K562 (cell line): ENCODE measurements at regions not wholly inside any gene's neighbourhood (a gene's known extent, or its start where the extent isn't known, plus 50 kb on each side); places are given as distances from the start of the nearest gene placed in this dataset.

Experiments used
- ATAC-seq: fragments of 200-7000 bp; cut with Tn5 transposase; 3 replicates; pipeline ENCODE4 v1.9.1; 2020; ENCODE audit warnings: moderate library complexity
- BruUV-seq: library from RNA; stranded (reverse); fragments of 400-500 nt; replicated peaks from 2 replicates; lab custom pipeline; 2021; lab: Mats Ljungman, UMichigan
- CTCF ChIA-PET: fragments of 300-600 bp; formaldehyde crosslinking; extraction: SDS; loops from one replicate; lab custom pipeline; 2021; ENCODE audit warnings: low intra/inter-chr PET ratio; lab: Yijun Ruan, JAX
- POLR2A ChIA-PET: fragments of 300-600, 350-650 bp; sonication (Branson Sonifier 250); formaldehyde crosslinking; extraction: SDS; loops from one replicate; lab custom pipeline; 2021; ENCODE audit warnings: antibody characterized with exemption, inconsistent platforms; lab: Yijun Ruan, JAX
- DNase-seq, 4 experiments: peaks; one replicate each; pipeline versions ENCODE4 v3.0.0 to v3.0.0-alpha.2; 2011 to 2018; ENCODE audit warnings: low spot score in 3 of 4, mixed read lengths in 3 of 4; ENCODE audit errors: extremely low read depth in 1 of 4
- FAIRE-seq: peaks from 2 replicates; lab custom pipeline; 2011; peaks lifted over from hg19 to GRCh38; lab: Jason Lieb, UNC
- H2AFZ ChIP-seq: 2 replicates; pipeline ENCODE4 v1.6.0; 2011; ENCODE audit warnings: low read depth, low read length, control low read depth, inconsistent platforms
- H3K27ac ChIP-seq: fragments of 200-600 bp; 3 replicates; pipeline ENCODE4 v1.8.0; 2011; ENCODE audit warnings: low read depth, mild to moderate bottlenecking, control low read depth, inconsistent platforms, low read length, moderate library complexity, mixed read lengths; ENCODE audit errors: extremely low read depth
- H3K27me3 ChIP-seq, 2 experiments: fragments of 300-600 bp in 1 of 2; 2 replicates in 1 of 2; 3 replicates in 1 of 2; pipeline versions ENCODE4 v1.6.0 to v1.8.0; 2011; ENCODE audit warnings: inconsistent platforms in 2 of 2, low read length in 2 of 2, mild to moderate bottlenecking in 1 of 2, mixed read lengths in 1 of 2, moderate library complexity in 1 of 2; ENCODE audit not compliant: control insufficient read depth in 2 of 2, insufficient read depth in 2 of 2
- H3K36me3 ChIP-seq: fragments of 300-600 bp; 3 replicates; pipeline ENCODE4 v1.8.0; 2011; ENCODE audit warnings: mild to moderate bottlenecking, low read length, inconsistent platforms; ENCODE audit not compliant: control insufficient read depth, insufficient read depth
- H3K4me1 ChIP-seq, 2 experiments: fragments of 200-600 bp in 1 of 2; replicated peaks in 1 of 2; 2 replicates in 1 of 2; 3 replicates in 1 of 2; pipeline versions ENCODE4 v1.5.1 to v1.8.0; 2011; ENCODE audit warnings: inconsistent platforms in 2 of 2, low read length in 2 of 2, mild to moderate bottlenecking in 1 of 2, mixed read lengths in 1 of 2, moderate library complexity in 1 of 2; ENCODE audit not compliant: control insufficient read depth in 2 of 2, insufficient read depth in 2 of 2
- H3K4me2 ChIP-seq: 2 replicates; pipeline ENCODE4 v1.6.1; 2011; ENCODE audit warnings: low read length, control low read depth, inconsistent platforms, mixed read lengths; ENCODE audit not compliant: insufficient read depth
- H3K4me3 ChIP-seq: fragments of 200-600 bp; sonication (generic), shearing (Covaris generic); 2 replicates; pipeline ENCODE4 v1.5.1; 2016; ENCODE audit warnings: control low read depth, inconsistent platforms
- H3K79me2 ChIP-seq: fragments of 200-600 bp; 3 replicates; pipeline ENCODE4 v1.8.0; 2011; ENCODE audit warnings: low read length, inconsistent platforms; ENCODE audit not compliant: control insufficient read depth, insufficient read depth
- H3K9ac ChIP-seq, 2 experiments: 2 replicates each; pipeline versions ENCODE4 v1.6.0 to v1.6.1; 2011; ENCODE audit warnings: low read depth in 2 of 2, low read length in 2 of 2, control low read depth in 1 of 2, inconsistent platforms in 1 of 2, mild to moderate bottlenecking in 1 of 2, mixed read lengths in 1 of 2; ENCODE audit not compliant: insufficient read depth in 1 of 2
- H3K9me1 ChIP-seq: one replicate; pipeline ENCODE4 v1.6.0; 2011; ENCODE audit warnings: inconsistent platforms, mild to moderate bottlenecking, low read length, moderate library complexity; ENCODE audit not compliant: control insufficient read depth, insufficient read depth
- H3K9me3 ChIP-seq: replicated peaks from 2 replicates; pipeline ENCODE4 v1.5.1; 2011; ENCODE audit warnings: low read depth, low read length, inconsistent platforms; ENCODE audit not compliant: control insufficient read depth, insufficient read depth
- H4K20me1 ChIP-seq: replicated peaks from 2 replicates; pipeline ENCODE4 v1.6.1; 2011; ENCODE audit warnings: low read length, inconsistent platforms, mixed read lengths; ENCODE audit not compliant: control insufficient read depth, insufficient read depth
- CAMTA2 ChIP-seq: fragments of 250-450 bp; sonication (Bioruptor Pico); conservative IDR thresholded peaks from 2 replicates; pipeline ENCODE4 v1.5.1; 2022
- CBFA2T2 ChIP-seq: fragments of 450-650 bp; conservative IDR thresholded peaks from 2 replicates; pipeline ENCODE4 v1.6.1; 2017; ENCODE audit warnings: mild to moderate bottlenecking
- CSDE1 ChIP-seq, 2 experiments: fragments of 450-650 bp; IDR thresholded peaks; 2 replicates each; pipeline ENCODE4 v1.6.1; 2016; ENCODE audit warnings: mild to moderate bottlenecking in 1 of 2
- ETV6 ChIP-seq, 3 experiments: fragments of 150-350 bp in 1 of 3; sonication (generic) in 1 of 3; formaldehyde crosslinking in 1 of 3; IDR thresholded peaks; 2 replicates each; pipeline versions ENCODE4 v1.6.1 to v1.8.0; 2014 to 2022; ENCODE audit warnings: borderline replicate concordance in 2 of 3, low read depth in 2 of 3, antibody characterized with exemption in 1 of 3, low read length in 1 of 3, mild to moderate bottlenecking in 1 of 3, missing genetic modification reagents in 1 of 3
- HNRNPLL ChIP-seq: fragments of 200-400 bp; formaldehyde crosslinking; IDR thresholded peaks from 2 replicates; pipeline ENCODE4 v1.6.1; 2017; ENCODE audit warnings: low read length, low read depth, mild to moderate bottlenecking; ENCODE audit not compliant: poor library complexity, severe bottlenecking
- KLF13 ChIP-seq: fragments of 450-650 bp; IDR thresholded peaks from 2 replicates; pipeline ENCODE4 v1.6.1; 2016; ENCODE audit warnings: missing genetic modification characterization, low read depth, mild to moderate bottlenecking, missing compliant biosample characterization, moderate library complexity, borderline replicate concordance
- MTF1 ChIP-seq: fragments of 250-450 bp; sonication (Bioruptor Pico); IDR thresholded peaks from 2 replicates; pipeline ENCODE4 v1.9.0; 2021; ENCODE audit warnings: moderate library complexity, mild to moderate bottlenecking, inconsistent platforms, borderline replicate concordance
- MYBL2 ChIP-seq, 2 experiments: fragments of 450-650 bp in 1 of 2; sonication (generic) in 1 of 2; formaldehyde crosslinking in 1 of 2; IDR thresholded peaks; 2 replicates each; pipeline versions ENCODE4 v1.6.1 to v1.8.1; 2017 to 2022; ENCODE audit warnings: borderline replicate concordance in 1 of 2, inconsistent platforms in 1 of 2, low read depth in 1 of 2, mild to moderate bottlenecking in 1 of 2, missing genetic modification reagents in 1 of 2, moderate library complexity in 1 of 2
- SMARCC2 ChIP-seq: fragments of 450-650 bp; IDR thresholded peaks from 2 replicates; pipeline ENCODE4 v1.6.1; 2017; ENCODE audit warnings: antibody characterized with exemption, moderate library complexity, mild to moderate bottlenecking, low read depth
- SRF ChIP-seq, 2 experiments: fragments of 250-450, 450-650 bp in 1 of 2; sonication (Bioruptor Pico) in 1 of 2; sonication (generic) in 1 of 2; formaldehyde crosslinking; IDR thresholded peaks; 2 replicates each; pipeline versions ENCODE4 v1.5.0 to v1.5.1; 2020 to 2022; ENCODE audit warnings: mild to moderate bottlenecking in 1 of 2, missing genetic modification reagents in 1 of 2
- SUPT5H ChIP-seq: fragments of 450-650 bp; IDR thresholded peaks from 2 replicates; pipeline ENCODE4 v1.6.1; 2016
- ZFP30 ChIP-seq: fragments of 250-450 bp; sonication (Bioruptor Pico); IDR thresholded peaks from 2 replicates; pipeline ENCODE4 v1.8.0; 2022; ENCODE audit warnings: moderate library complexity, mild to moderate bottlenecking, inconsistent platforms, borderline replicate concordance
- ZNF217 ChIP-seq: sonication (generic); formaldehyde crosslinking; IDR thresholded peaks from 2 replicates; pipeline ENCODE4 v1.8.0; 2022; ENCODE audit warnings: mild to moderate bottlenecking, missing genetic modification reagents
- ZNF253 ChIP-seq: fragments of 250-450 bp; sonication (Bioruptor Pico); conservative IDR thresholded peaks from 2 replicates; pipeline ENCODE4 v1.6.1; 2021; ENCODE audit warnings: mild to moderate bottlenecking
- ZNF263 ChIP-seq: sonication (generic); formaldehyde crosslinking; IDR thresholded peaks from 2 replicates; pipeline ENCODE4 v1.8.0; 2022; ENCODE audit warnings: mild to moderate bottlenecking, missing genetic modification reagents, borderline replicate concordance
- WGBS: fragments of 100-300 bp; shearing (Covaris generic); methylation state at CpG from one replicate; pipeline ENCODE4 v1.1.6; 2016; ENCODE audit warnings: low coverage, mixed read lengths; ENCODE audit not compliant: insufficient coverage; ENCODE audit errors: missing lambda C conversion rate; 5-methylcytosine and 5-hydroxymethylcytosine counted together
- in situ Hi-C: fragments of 300-500 bp; cut with MboI; formaldehyde crosslinking; loops from 4 replicates; pipeline ENCODE4 v1.15.0; 2018; ENCODE audit warnings: inconsistent platforms, mixed read lengths
- intact Hi-C: fragments of 100-400 bp; cut with micrococcal nuclease; formaldehyde crosslinking; loops from 2 replicates; pipeline ENCODE4 v1.14.2; 2022

DNA sequence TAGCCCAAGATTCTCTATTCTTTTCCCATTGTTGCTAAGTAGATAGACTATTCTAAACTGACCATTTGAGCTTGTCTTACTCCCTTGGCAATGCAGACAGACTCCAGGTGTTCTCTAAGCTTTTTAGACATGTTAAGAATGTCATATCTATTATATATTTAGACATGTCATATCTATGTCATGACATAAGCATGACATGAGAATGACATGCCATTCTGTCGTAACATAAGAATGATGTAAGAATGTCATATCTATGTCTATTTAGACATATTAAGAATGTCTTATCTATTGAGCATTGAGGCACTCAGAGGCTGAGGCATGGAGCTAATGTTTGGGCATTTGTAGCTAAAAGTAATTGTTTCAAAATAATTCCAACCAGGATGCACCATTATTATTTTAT lies 277.3 kb upstream of the ATP2B1 start:
- Histone ChIP-seq H3K9me1 (no peaks in the 10 kb centered on the region), H3K4me2 (no peak overlapping the region), H3K27ac (no peak overlapping the region), H3K36me3 (no peaks in the 10 kb centered on the region), H2AFZ (no peak overlapping the region), H3K79me2 (no peaks in the 10 kb centered on the region), H3K4me3 (no peak overlapping the region), H3K9me3 (no peaks in the 10 kb centered on the region), H4K20me1 (no peaks in the 10 kb centered on the region), H3K9ac (no peak overlapping the region), H3K4me1 (no peaks in the 10 kb centered on the region), H3K27me3 (no peaks in the 10 kb centered on the region)
- in situ Hi-C loops (no loop called here), intact Hi-C loops (no loop called here)
- POLR2A ChIA-PET = interaction anchor here (0.7 to 0.8 kb wide), 2 partner anchors 8 to 290 kb away, joined by 3 to 5 read pairs; no protein-coding TSS in a partner anchor
- ATAC-seq = no peak
- 5% methylated on average over 1 of the region's 1 CpG for WGBS
- CTCF ChIA-PET = no interaction called here
- FAIRE-seq = no peak
- no peak for DNase-seq
- no TSS peak for BruUV-seq
- TF ChIP-seq HNRNPLL = no peak
- TF ChIP-seq SMARCC2 = no peak
- no peak for TF ChIP-seq CSDE1 (IDR thresholded peaks at IDR 0.05)
- TF ChIP-seq CBFA2T2 = no peak
- TF ChIP-seq MTF1 (CRISPR knock-in tag) = no peak
- TF ChIP-seq KLF13 (tag) = no peak
- TF ChIP-seq ZNF253 (CRISPR knock-in tag) = no peak
- TF ChIP-seq SUPT5H = no peak
- no peak for TF ChIP-seq MYBL2 (IDR thresholded peaks at IDR 0.05; ENCODE audit: low read depth)
- TF ChIP-seq MYBL2 (CRISPR knock-in tag; IDR thresholded peaks at IDR 0.05; ENCODE audit: borderline replicate concordance) = no peak
- no peak for TF ChIP-seq ZFP30 (CRISPR knock-in tag)
- no peak for TF ChIP-seq CAMTA2 (CRISPR knock-in tag)
- TF ChIP-seq SRF (CRISPR knock-in tag; IDR thresholded peaks at IDR 0.05) = no peak
- TF ChIP-seq ZNF217 = no peak
- TF ChIP-seq ZNF263 (CRISPR knock-in tag) = no peak
- TF ChIP-seq ETV6 (IDR thresholded peaks at IDR 0.05; ENCODE audit: borderline replicate concordance in 1 of 2, low read depth in 2 of 2, low read length in 1 of 2) = no peak
- TF ChIP-seq ETV6 (CRISPR knock-in tag; IDR thresholded peaks at IDR 0.05; ENCODE audit: borderline replicate concordance) = no peak
